Neural progenitor cell (in vitro differentiated cells): ENCODE measurements at regions not wholly inside any gene's neighbourhood (a gene's known extent, or its start where the extent isn't known, plus 50 kb on each side); places are given as distances from the start of the nearest gene placed in this dataset.

Experiments used
- DNase-seq: peaks from one replicate; pipeline ENCODE4 v3.0.0-alpha.2; 2016; ENCODE audit warnings: low spot score
- H2AFZ ChIP-seq: fragments of 200-600 bp; sonication (generic); replicated peaks from 2 replicates; pipeline ENCODE4 v1.6.1; 2016; ENCODE audit warnings: antibody characterized with exemption
- H3F3A ChIP-seq: fragments of 200-600 bp; sonication (generic); 2 replicates; pipeline ENCODE4 v1.6.1; 2016; ENCODE audit warnings: antibody characterized with exemption, low read depth
- H3K27ac ChIP-seq: fragments of 200-600 bp; sonication (generic); 2 replicates; pipeline ENCODE4 v1.5.1; 2016; ENCODE audit warnings: mild to moderate bottlenecking
- H3K27me3 ChIP-seq: fragments of 200-600 bp; sonication (generic); 2 replicates; pipeline ENCODE4 v1.6.1; 2016; ENCODE audit warnings: mild to moderate bottlenecking, moderate library complexity
- H3K36me3 ChIP-seq: fragments of 200-600 bp; sonication (generic); 2 replicates; pipeline ENCODE4 v1.5.1; 2016
- H3K4me1 ChIP-seq: fragments of 200-600 bp; sonication (generic); 2 replicates; pipeline ENCODE4 v1.6.1; 2016; ENCODE audit warnings: mixed run types
- H3K4me2 ChIP-seq: fragments of 200-600 bp; sonication (generic); 2 replicates; pipeline ENCODE4 v1.6.1; 2016
- H3K4me3 ChIP-seq: fragments of 200-600 bp; sonication (generic); 2 replicates; pipeline ENCODE4 v1.5.1; 2016
- H3K79me2 ChIP-seq: fragments of 200-600 bp; sonication (generic); 2 replicates; pipeline ENCODE4 v1.6.1; 2016; ENCODE audit warnings: low read depth
- H3K9ac ChIP-seq: fragments of 200-600 bp; sonication (generic); 2 replicates; pipeline ENCODE4 v1.6.1; 2016
- H3K9me3 ChIP-seq: fragments of 200-600 bp; sonication (generic); 2 replicates; pipeline ENCODE4 v1.5.1; 2016; ENCODE audit warnings: low read depth
- H4K20me1 ChIP-seq: fragments of 200-600 bp; sonication (generic); 2 replicates; pipeline ENCODE4 v1.6.1; 2016; ENCODE audit warnings: low read depth
- H3K27ac Mint-ChIP-seq: 3 replicates; pipeline ENCODE4 v1.8.0; 2021; ENCODE audit warnings: mixed read lengths
- H3K27me3 Mint-ChIP-seq: 2 replicates; pipeline ENCODE4 v1.8.0; 2022; ENCODE audit warnings: low read depth, mild to moderate bottlenecking, inconsistent platforms, moderate library complexity, mixed read lengths; ENCODE audit not compliant: insufficient read depth
- H3K36me3 Mint-ChIP-seq: 3 replicates; pipeline ENCODE4 v1.8.0; 2021; ENCODE audit warnings: mixed read lengths
- H3K4me1 Mint-ChIP-seq: 3 replicates; pipeline ENCODE4 v1.8.0; 2021; ENCODE audit warnings: mixed read lengths
- H3K4me3 Mint-ChIP-seq: 3 replicates; pipeline ENCODE4 v1.8.0; 2021; ENCODE audit warnings: mild to moderate bottlenecking, moderate library complexity, mixed read lengths
- H3K9me3 Mint-ChIP-seq: 3 replicates; pipeline ENCODE4 v1.8.0; 2020; ENCODE audit warnings: mixed read lengths
- CTCF ChIP-seq: fragments of 200-600 bp; sonication (generic); IDR thresholded peaks from 2 replicates; pipeline ENCODE4 v1.5.1; 2017; ENCODE audit warnings: antibody characterized with exemption, mild to moderate bottlenecking
- EZH2 ChIP-seq: fragments of 200-600 bp; sonication (generic); IDR thresholded peaks from 2 replicates; pipeline ENCODE4 v1.6.1; 2017; ENCODE audit warnings: antibody characterized with exemption, mild to moderate bottlenecking, moderate library complexity
- EZH2phosphoT487 ChIP-seq: fragments of 200-600 bp; sonication (generic); IDR thresholded peaks from 2 replicates; pipeline ENCODE4 v1.6.1; 2017; ENCODE audit warnings: antibody characterized with exemption

DNA sequence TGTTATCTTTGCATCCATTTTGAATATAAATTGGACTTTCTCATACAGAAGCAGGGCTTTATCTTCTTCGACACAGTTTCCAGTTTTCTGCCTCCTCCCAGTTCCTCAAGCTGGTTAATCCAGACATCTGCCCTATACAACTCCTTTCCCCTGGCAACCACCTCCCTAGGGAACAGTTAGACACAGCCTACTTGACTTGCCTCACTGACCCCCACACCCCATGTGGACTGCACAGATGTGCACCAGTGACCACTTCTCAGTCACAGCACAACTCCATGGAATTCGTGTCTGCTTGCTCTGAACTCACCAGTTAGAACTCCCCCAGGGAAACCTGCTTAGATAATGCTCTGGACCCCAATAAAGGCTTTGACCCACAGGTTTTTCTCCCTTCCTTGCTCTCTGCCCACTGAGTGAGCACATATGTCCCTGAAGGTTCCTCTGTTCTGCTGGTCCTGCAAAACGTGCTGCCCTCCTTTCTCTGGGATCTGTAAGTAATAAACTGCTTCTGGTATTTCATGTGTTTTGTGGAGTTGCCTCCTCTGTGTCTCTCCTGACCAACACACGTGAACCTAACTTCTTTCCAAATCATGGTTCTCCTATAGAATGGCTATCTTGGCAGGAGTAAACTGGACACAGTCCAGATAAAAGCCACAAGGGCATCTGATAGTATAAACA, 351.2 kb downstream of the CD83 start:
- peaks cover 4% of the 10 kb centered on the region for H3K27me3 Mint-ChIP-seq
- no peak for DNase-seq
- peaks cover 18% of the 10 kb centered on the region for H3K9me3 Mint-ChIP-seq
- Histone ChIP-seq H3K9ac (no peak overlapping the region), H3K9me3 (no peaks in the 10 kb centered on the region), H3K4me3 (no peak overlapping the region), H2AFZ (no peak overlapping the region), H3K27ac (no peak overlapping the region), H3K4me2 (no peak overlapping the region), H3K4me1 (no peaks in the 10 kb centered on the region), H3K36me3 (no peaks in the 10 kb centered on the region), H3F3A (no peaks in the 10 kb centered on the region), H3K27me3 (no peaks in the 10 kb centered on the region), H4K20me1 (no peaks in the 10 kb centered on the region), H3K79me2 (no peaks in the 10 kb centered on the region)
- no peaks in the 10 kb centered on the region for H3K36me3 Mint-ChIP-seq
- TF ChIP-seq EZH2phosphoT487 (no peak), CTCF (no peak), EZH2 (no peak)
- no peak overlapping the region for H3K27ac Mint-ChIP-seq
- peaks cover 15% of the 10 kb centered on the region for H3K4me1 Mint-ChIP-seq
- no peak overlapping the region for H3K4me3 Mint-ChIP-seq

GRCh38 chr6:14470101-14470500, 352.5 kb downstream of the CD83 start:
- H3F3A ChIP-seq, result no peaks in the 10 kb centered on the region
- peaks cover 18% of the 10 kb centered on the region for H3K9me3 Mint-ChIP-seq
- H3K27me3 ChIP-seq, result no peaks in the 10 kb centered on the region
- no peaks in the 10 kb centered on the region for H3K4me1 ChIP-seq
- no peak for DNase-seq
- H3K9me3 ChIP-seq, result no peaks in the 10 kb centered on the region
- no peak overlapping the region for H3K27ac Mint-ChIP-seq
- no peaks in the 10 kb centered on the region for H3K79me2 ChIP-seq
- TF ChIP-seq EZH2phosphoT487 (no peak), EZH2 (no peak), CTCF (no peak)
- no peaks in the 10 kb centered on the region for H3K36me3 ChIP-seq
- no peak overlapping the region for H3K4me3 ChIP-seq
- H3K4me2 ChIP-seq, result no peak overlapping the region
- no peaks in the 10 kb centered on the region for H4K20me1 ChIP-seq
- no peaks in the 10 kb centered on the region for H3K36me3 Mint-ChIP-seq
- no peak overlapping the region for H3K4me3 Mint-ChIP-seq
- H3K27me3 Mint-ChIP-seq, result peaks cover 4% of the 10 kb centered on the region
- peaks cover 17% of the 10 kb centered on the region for H3K4me1 Mint-ChIP-seq
- no peak overlapping the region for H3K27ac ChIP-seq
- H3K9ac ChIP-seq, result no peak overlapping the region
- no peak overlapping the region for H2AFZ ChIP-seq

DNA sequence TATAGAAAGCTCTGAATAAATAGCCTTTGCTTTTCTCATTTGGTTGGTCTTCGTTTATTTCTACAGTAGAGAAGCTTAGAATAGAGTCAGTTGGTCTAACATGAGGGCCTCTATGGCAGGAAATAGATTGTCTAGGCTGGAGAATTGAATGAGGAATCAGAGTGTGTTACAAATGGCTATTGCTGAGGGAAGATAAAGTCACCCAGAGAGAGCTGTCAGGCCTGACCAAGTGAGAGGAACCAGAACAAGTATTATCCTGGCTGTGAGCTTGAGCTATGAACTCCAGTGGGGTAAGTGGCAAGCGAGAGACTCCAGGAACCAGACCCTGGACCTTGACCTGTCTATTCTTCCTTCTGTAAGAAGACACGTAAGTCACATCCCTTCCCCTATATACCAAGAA, 353.1 kb downstream of the CD83 start:
- H3F3A ChIP-seq, result no peaks in the 10 kb centered on the region
- H3K9me3 ChIP-seq, result no peaks in the 10 kb centered on the region
- H3K4me2 ChIP-seq, result no peak overlapping the region
- H3K4me1 ChIP-seq, result no peaks in the 10 kb centered on the region
- H3K27ac ChIP-seq, result no peak overlapping the region
- H3K79me2 ChIP-seq, result no peaks in the 10 kb centered on the region
- H3K9ac ChIP-seq, result no peak overlapping the region
- no peaks in the 10 kb centered on the region for H3K27me3 ChIP-seq
- no peaks in the 10 kb centered on the region for H3K36me3 ChIP-seq
- Mint-ChIP-seq H3K4me1 (peaks cover 17% of the 10 kb centered on the region), H3K36me3 (no peaks in the 10 kb centered on the region), H3K27me3 (peaks cover 4% of the 10 kb centered on the region), H3K27ac (no peak overlapping the region), H3K9me3 (peaks cover 18% of the 10 kb centered on the region), H3K4me3 (no peak overlapping the region)
- TF ChIP-seq CTCF, result no peak
- TF ChIP-seq EZH2phosphoT487, result no peak
- TF ChIP-seq EZH2, result no peak
- no peak for DNase-seq
- no peaks in the 10 kb centered on the region for H4K20me1 ChIP-seq
- H3K4me3 ChIP-seq, result no peak overlapping the region
- H2AFZ ChIP-seq, result no peak overlapping the region
